GM18867 (cell line): ENCODE measurements at regions not wholly inside any gene's neighbourhood (a gene's known extent, or its start where the extent isn't known, plus 50 kb on each side); places are given as distances from the start of the nearest gene placed in this dataset.
"Not testable (repeated sequence)": the region's sequence is repeated elsewhere in the genome, so short reads cannot be mapped to it uniquely, and the experiment has no call there.

Source experiments
- ATAC-seq: cut with Tn5 transposase; IDR thresholded peaks from one replicate; pipeline ENCODE4 v1.9.1; 2021; ENCODE audit warnings: mild to moderate bottlenecking, moderate library complexity; ENCODE audit not compliant: unreplicated experiment

- no peak for ATAC-seq
Measured at GRCh38 chr14:89469210-89470198, 52.5 kb upstream of the FOXN3 start.

GRCh38 chr14:89468566-89468965 lies 51.5 kb upstream of the FOXN3 start:
- no peak for ATAC-seq

DNA sequence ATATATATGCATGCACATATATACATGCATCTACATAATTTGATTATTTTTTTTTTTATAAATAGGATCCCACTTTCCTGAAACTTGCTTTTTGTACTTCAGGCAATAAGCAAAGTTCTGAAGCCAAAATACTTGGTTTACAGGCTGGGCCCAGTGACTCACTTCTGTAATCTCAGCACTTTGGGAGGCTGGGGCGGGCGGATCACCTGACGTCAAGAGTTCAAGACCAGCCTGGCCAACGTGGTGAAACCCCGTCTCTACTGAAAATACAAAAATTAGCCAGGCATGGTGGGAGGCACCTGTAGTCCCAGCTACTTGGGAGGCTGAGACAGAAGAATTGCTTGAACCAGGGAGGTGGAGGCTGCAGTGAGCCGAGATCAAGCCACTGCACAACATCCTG lies 51.0 kb upstream of the FOXN3 start:
- ATAC-seq: not testable (repeated sequence)

- no peak for ATAC-seq
Measured at GRCh38 chr14:89466944-89467343, 49.9 kb upstream of the FOXN3 start.
